ENCODE measurements at regions not wholly inside any gene's neighbourhood (a gene's known extent, or its start where the extent isn't known, plus 50 kb on each side); places are given as distances from the start of the nearest gene placed in this dataset.

GRCh38 chr6:28675600-28675999, 149.9 kb downstream of the GPX5 start:
- TF ChIP-seq CTCF (IDR thresholded peaks at IDR 0.05) (no peak), POLR2A (IDR thresholded peaks at IDR 0.05) (no peak)

All from right lobe of liver (tissue), 4 donors.